GM18502 (cell line): ENCODE measurements at regions not wholly inside any gene's neighbourhood (a gene's known extent, or its start where the extent isn't known, plus 50 kb on each side); places are given as distances from the start of the nearest gene placed in this dataset.
"Not testable (repeated sequence)": the region's sequence is repeated elsewhere in the genome, so short reads cannot be mapped to it uniquely, and the experiment has no call there.

ENCODE experiments used
- ATAC-seq: cut with Tn5 transposase; IDR thresholded peaks from one replicate; pipeline ENCODE4 v1.9.1; 2021; ENCODE audit warnings: mild to moderate bottlenecking; ENCODE audit not compliant: unreplicated experiment, poor library complexity

GRCh38 chr6:164628302-164628931, 681.0 kb downstream of the C6orf118 start:
- ATAC-seq = no peak

GRCh38 chr6:164616917-164617524, 692.4 kb downstream of the C6orf118 start:
- no peak for ATAC-seq

- no peak for ATAC-seq
These were observed 696.7 kb downstream of the C6orf118 start for GRCh38 chr6:164612751-164613150.

GRCh38 chr6:164610859-164611258, 698.5 kb downstream of the C6orf118 start:
- not testable (repeated sequence) for ATAC-seq

- not testable (repeated sequence) for ATAC-seq
These were observed 707.0 kb downstream of the C6orf118 start for GRCh38 chr6:164602415-164602814.

- ATAC-seq = no peak
These were observed 727.8 kb downstream of the C6orf118 start for GRCh38 chr6:164581563-164581962.

- no peak for ATAC-seq
These were observed 730.4 kb downstream of the C6orf118 start for GRCh38 chr6:164579035-164579434.

GRCh38 chr6:164578616-164579015, 730.8 kb downstream of the C6orf118 start:
- ATAC-seq = no peak

- no peak for ATAC-seq
These were observed 738.6 kb downstream of the C6orf118 start for GRCh38 chr6:164570801-164571200.

- ATAC-seq = no peak
These were observed 739.9 kb downstream of the C6orf118 start for GRCh38 chr6:164569509-164569908.

- ATAC-seq = no peak
These were observed 745.5 kb downstream of the C6orf118 start for GRCh38 chr6:164563924-164564323.

- ATAC-seq = no peak
These were observed 747.7 kb downstream of the C6orf118 start for GRCh38 chr6:164561656-164562055.

GRCh38 chr6:164554700-164555476, 754.5 kb downstream of the C6orf118 start:
- ATAC-seq = no peak

GRCh38 chr6:164554226-164554625, 755.2 kb downstream of the C6orf118 start:
- ATAC-seq = no peak

- ATAC-seq = no peak
These were observed 757.7 kb downstream of the C6orf118 start for GRCh38 chr6:164551706-164552105.

GRCh38 chr6:164547076-164547475, 762.3 kb downstream of the C6orf118 start:
- no peak for ATAC-seq

GRCh38 chr6:164546263-164546662, 763.1 kb downstream of the C6orf118 start:
- ATAC-seq = no peak

GRCh38 chr6:164534070-164534766, 775.2 kb downstream of the C6orf118 start:
- ATAC-seq = no peak

- no peak for ATAC-seq
These were observed 776.4 kb downstream of the C6orf118 start for GRCh38 chr6:164533045-164533362.

GRCh38 chr6:164532198-164533044, 777.0 kb downstream of the C6orf118 start:
- no peak for ATAC-seq
